NCI-H1092 (cell line): ENCODE measurements at regions not wholly inside any gene's neighbourhood (a gene's known extent, or its start where the extent isn't known, plus 50 kb on each side); places are given as distances from the start of the nearest gene placed in this dataset.

Experiments used
- DNase-seq: peaks from one replicate; lab custom pipeline; 2025; lab: John Stamatoyannopoulos, UW

DNA sequence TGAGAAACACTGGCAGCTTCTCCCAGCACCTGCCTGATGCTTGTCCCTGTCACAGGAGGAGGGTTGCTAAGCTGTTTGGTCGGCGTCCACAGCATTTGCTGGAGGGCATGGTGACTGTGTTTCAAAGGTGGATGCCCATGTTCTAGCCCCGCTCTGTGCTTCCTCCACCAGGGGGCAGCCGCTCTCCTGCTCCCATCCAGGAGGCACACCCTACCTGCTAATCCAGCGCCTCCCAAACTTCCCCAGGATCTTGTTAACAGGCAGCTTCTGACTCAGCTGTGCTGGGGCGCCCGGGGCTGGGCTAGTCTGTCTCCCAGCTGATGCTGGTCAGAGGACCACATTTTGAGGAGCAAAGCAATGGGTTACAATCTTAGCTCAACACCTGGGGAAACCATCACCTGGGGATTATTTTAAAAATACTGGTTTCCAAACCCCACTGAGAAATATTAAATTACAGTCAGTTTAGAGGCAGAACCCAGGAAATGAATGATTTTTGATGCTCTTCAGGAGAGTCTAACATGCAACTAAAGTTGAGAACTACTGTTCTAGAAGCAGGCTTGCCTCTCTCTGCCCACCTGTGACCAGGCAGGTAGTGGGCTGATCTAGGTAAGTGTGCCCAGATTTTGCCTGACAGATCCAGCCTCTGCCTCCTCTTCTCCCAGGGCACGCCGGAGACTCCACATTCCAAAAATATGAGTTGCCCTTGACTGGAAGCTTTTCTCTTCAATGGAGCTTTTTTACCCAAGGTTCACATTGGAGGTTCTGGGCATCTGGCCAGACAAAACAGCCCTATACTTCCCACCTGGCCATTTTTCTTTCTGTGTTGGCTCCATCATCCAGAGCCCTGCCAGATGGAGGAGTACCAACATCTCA lies 92.7 kb upstream of the GPR26 start:
- DNase-seq = peak; percentile 8

DNA sequence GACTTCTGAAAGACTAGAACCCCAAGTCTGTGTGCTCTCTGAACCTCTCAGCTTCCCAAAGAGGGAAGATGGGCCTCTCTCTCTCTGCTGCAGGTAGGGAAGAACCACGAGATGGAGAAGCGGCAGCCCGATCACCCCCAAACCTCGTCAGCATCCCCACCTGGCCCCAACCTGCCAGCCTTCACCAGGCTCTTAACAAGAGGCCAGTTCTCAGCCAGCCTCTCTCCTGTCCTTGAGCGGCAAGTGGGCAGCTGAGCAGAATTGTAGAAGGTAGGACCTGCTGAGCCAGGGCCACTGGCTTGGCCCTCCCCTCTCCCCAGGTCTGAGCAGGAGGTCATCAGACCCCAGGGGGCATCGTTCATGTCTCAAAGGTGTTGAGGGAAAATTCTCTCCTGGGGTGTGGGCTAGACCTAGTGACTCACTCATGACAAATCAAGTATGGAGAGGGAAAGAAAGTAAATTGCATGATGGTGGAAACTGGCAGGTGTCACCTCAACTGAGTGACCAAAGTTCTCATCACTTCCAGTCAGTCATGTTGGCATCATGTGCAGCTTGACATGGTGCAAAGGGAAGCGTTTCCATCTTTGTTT lies 92.0 kb upstream of the GPR26 start:
- DNase-seq = no peak

DNA sequence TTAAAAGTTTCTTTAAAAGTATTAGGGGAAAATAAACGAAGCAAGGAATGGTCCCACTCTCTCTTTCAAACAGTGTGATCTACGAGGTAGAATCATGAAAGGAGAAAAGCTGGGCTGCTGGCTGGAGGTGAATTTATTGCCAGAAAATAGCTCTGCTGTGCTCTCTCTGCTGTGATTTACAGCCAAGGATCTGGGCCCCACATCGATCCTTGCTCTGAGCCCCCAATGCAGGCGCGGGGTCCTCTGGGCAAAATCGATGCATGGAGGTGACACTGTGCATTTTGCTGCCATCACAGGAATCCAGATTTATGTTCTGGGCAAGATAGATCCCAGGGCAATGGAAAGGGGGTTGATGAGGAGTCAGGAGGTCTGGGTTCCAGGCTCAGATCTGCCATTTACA lies 91.0 kb upstream of the GPR26 start:
- no peak for DNase-seq

DNA sequence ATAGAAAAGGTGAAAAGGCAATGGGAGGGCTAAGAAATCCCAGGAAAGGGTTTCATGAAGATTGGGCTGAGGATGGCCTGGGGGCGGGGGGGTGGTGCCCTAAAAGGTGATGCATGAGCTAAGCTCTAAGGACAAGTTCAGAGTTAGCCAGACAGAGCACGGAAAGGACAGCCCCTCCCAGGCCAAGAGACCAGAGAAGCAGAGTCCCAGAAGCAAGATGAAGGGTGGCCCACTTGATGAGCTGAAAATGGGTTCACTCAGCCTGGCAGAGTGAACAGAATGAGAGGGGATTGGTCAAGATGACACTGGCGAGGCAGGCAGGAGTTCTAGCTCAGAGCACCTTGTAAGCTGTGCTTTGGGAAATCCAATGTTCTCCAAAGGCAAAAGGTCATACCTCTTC lies 89.4 kb upstream of the GPR26 start:
- DNase-seq = no peak

DNA sequence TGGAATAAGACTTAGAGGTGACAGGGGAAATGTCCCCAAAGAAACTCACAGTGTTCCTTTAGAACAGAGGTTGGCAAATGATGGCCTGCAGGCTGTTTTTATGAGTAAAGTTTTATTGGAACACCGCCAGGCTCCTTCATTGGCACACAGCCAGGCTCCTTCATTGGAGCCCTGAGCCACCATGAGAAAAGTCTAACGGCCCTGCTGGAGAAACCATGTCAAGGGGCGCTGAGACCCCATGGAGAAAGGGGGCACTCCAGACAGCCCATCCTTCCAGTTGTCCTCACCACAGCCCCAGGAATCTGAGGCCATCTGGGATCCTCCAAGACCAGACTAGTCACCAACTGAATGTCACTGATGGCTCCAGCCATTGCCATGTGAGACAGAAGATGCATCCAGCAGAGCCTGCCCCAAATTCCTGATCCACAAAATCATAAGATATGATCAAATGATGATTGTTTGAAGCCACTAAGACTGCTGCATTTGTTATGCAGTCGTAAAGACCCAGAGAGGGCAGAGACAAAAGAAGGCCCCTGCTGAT lies 88.2 kb upstream of the GPR26 start:
- no peak for DNase-seq

DNA sequence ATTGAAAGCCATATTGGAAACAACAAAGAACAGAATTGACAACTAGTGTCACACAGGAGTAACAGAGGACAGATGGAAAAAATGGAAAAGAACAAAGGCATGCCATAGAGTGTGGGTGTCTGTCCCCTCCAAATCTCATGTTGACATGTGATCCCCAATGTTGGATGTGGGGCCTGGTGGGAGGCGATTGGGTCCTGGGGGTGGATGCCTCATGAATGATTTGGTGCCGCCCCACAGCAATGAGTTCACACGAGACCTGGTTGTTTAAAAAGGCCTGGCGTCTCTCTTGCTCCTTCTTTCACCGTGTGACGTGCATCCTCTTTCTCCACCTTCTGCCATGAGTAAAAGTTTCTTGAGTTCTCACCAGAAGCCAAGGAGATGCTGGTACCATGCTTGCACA lies 87.4 kb upstream of the GPR26 start:
- no peak for DNase-seq

DNA sequence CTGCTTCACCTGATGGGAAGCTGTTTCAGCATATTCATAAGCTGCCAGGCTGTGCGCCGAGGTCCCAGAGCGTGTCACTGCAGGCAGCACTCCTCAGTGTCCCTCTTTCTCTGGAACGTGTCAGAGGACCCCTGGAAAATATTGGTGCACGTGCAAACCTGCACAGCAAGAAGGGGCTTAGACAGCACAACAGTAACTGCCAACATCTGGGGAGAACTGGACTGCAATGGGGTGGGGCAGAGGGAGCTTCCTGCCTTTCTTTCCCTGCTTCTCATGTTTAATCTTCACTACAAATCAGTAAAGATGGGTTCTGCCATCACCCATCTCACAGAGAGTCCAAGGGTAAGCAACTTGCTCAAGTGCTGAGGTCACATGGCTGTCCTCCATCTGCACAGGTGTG lies 86.5 kb upstream of the GPR26 start:
- DNase-seq = no peak

DNA sequence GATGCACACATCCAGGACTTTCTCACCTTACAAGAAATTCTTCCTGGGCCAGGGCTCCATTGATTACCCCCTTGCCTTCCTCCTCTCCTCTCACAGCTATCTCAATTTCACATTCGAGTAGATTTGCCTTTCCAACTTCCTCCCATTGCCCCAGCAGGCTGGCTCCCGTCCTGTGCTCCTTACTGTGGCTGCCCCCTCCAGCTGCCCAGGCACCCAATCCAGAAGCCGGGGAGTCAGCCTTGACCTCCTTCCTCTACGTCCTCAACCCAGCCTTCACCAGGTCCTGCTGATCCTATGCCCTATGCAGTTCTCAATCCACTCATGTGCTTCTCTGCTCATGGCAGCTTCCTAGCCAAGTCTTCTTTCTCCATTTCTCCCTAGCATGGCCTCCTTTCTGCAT lies 85.7 kb upstream of the GPR26 start:
- DNase-seq = no peak

DNA sequence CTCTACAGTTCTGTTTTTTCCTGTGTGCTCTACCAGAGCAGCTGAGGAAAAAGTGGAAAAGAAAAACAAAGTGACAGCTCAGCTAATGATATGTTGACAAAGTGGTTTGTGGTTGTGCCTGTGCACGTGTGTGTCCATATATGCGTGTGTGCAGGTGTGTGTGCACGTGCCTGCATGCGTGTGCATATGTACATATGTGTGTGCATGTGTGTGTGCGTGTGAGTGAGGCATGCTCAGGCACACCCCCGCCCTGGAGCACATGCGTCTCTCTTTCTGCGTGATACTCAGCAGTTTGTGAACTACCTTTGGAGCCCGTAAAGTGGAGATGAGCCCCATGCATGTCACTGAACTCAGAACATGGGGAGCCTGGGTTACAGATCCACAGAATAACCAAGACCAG lies 84.5 kb upstream of the GPR26 start:
- no peak for DNase-seq

DNA sequence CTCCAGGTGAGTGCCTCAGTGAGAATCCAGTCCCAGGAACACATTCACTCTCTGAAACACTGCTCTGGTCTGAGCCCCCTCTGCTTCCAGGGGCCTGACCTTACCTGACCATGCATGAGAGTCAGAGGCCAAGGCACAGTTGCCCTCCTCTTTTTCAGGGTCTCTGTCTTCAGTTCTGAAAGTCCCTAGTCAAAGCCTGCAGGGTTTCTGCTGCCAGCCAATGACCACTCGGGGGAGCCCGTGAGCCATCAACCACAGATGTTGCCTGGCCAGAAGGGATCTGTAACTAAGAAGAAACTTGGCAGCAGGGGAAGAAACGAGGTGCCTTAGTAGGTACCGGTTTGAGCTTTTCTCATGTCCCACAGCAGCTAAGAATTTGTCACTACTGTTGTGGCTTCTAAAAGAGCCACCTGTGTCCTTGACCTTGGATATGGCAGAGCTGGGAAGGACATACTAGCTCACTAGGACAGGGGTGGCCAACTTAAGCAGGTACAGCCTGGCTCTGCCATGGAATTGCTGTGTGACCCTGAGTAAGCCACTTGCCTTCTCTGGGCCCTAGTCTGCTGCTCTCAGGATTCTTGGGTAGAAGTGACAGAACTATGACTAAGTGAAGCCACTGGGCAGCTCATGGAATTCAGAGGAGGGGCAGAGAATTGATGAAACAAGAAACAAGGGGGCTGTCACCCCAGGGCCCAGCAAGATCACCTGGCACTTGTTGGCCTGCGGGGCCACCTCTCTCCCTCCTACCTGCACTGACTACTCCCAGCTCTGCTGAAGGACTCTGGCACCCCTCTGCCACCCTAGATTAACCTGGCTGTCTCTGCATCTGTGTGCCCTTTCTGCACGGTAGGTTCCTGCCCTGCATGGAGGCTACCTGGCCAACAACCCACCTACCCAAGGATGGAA lies 83.8 kb upstream of the GPR26 start:
- peak; percentile 25 for DNase-seq

DNA sequence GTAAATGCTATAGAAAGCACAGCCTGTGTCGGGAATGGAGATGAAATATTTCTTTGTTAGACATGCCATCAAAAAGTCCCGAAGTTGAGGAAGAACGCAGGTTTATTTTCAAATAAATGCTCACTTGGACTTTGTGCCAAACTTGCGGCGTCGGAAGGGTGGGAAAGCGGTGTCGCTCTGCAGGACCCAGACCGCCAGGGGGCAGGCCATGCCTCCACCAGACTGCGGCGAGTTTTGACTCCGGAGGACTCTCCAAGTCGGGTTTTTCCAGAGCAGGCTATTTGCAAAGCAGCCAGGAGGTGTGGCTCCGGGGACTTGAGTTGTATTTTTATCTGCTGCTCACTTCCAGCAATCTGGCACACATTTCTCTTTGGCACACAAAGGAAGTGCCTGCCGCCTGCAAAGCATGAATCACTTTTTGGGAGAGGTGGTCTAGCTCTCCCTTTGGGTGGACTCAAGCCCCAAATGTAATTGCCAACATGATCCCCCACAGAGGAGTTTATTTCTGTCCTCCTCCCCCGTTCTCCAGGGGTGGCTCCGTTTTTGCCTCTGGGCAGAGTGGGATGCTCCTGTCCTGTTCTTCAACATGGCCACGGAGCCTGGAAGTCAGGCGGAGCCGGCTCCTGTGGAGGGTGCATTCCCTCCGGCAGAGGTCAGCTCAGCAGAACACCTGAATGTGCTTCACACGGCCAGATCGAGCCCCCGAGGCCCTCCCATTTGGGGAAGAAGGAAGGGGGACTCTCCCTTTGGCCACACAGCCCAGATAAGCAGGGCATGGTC lies 82.3 kb upstream of the GPR26 start:
- peak; percentile 57 for DNase-seq

DNA sequence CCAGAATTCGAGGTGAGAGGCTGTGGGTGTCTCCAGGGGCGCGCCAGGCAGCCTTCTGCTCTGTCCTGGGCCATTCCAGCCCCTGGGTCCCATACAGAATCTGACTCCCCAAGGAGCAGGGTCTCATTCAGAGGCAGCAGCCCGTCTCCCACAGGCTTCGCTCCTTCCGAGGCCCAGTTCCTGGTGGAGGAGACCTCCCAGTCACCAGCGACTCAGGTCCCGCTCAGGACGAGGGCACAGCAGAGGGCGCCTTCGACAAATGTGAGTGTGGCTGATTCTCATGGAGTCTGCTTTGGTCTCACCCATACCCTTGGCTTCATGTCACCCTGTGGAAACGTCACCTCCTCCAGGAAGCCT lies 81.8 kb upstream of the GPR26 start:
- no peak for DNase-seq

DNA sequence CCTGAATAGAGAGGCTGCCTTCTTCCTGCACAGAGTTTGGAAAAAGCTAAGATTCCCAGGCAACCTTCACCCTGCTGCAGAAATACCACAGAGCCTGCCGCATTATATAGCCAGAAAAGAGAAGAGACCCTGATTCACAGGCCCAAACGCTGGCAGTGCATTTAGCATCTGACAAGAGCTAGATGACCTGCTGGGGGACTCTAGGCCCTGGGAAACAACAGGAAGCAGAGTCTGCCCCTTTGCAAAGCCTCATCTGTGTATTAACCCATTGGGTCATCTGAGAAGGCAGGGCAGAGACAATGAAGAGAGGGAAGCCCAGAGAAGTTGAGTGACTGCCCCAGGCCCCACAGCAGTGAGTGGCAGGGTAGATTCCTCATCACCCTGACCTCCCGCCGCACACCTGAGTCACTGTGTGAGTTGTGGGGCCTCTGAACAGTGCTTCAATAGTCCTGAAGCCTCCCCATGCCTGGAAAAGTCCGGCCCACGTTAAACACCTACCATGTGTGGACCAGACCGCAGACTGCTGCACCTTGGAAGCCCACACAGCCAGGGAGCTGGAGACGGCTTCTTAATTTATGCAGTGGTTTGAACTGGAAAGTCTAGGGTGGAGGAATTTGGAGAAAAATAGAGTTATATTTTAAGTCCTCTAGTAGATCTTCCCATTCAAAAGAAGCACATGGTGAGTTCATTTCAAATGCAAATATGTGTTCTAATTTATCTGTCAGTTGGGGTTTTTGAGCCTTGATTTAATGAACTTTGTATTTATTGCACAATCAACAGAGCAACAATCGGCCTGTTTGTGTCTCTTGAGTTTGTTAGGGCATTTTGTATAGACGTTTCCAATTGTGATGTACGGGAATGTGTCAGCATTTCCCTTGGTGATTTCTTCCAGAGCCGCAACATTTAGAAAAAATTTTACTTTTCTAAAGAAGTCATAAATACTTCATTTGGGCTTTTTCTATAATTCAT lies 80.4 kb upstream of the GPR26 start:
- no peak for DNase-seq

DNA sequence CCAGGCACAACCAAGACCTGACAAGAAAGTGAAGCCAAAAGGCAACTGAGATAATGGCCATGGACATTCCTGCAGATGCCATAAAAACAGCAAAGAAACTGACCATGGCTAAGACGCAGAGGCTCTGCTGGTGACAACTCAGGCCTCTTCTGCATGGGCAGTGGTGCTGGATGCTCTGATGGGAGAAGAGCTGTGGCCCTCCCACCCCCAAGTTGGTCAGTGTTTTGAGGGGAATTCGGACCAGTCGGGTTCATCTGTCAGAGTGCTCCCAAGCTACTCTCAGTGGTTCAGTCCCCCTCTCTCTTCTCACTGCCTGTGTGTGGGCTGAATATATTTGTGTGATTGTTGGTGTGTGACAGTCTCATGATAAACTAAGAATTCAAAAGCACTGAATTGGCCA lies 79.0 kb upstream of the GPR26 start:
- DNase-seq = no peak

DNA sequence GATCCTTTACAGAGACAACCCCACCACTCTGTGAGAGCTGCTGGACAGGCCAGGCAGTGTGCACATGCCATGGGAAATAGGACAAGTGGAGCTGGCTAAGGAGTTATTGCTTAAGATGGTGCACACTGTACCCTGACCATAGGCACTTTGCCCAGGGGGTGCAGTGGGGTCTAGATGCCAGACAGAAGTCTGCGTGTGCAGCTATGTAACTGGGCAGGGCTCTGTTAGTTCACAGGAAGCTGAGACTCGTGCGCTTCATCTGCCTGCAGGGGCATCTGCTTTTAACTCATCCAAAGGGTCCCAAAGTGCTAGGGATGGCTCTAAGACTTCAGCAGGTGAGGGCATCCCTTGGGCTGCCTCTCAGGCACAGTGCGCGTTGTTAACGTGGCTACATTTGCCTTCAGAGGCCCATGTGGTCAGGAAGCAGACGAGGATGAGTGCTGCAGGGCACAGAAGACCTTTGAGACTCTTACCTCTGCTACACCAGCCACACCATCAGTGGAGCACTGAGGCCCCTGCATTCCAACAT lies 77.7 kb upstream of the GPR26 start:
- DNase-seq = no peak

DNA sequence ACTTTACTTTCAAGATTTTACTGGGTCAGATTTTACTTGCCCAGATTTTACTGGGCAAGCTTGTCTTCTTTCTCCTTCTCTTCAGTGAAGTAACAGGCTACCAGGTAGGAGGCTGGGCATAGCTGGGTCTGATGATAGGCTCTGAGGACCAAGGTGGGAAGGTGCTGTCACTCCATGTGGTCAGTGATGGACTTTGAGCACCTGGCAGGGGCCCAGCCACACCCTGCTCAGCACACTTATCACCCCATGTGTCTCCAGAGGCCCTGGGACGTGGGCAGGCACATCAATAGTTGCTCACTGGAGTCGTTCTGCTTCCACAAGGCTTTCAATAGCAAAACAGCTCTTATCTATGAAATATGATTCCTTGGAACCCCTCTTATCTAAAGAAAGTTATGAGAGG lies 70.5 kb upstream of the GPR26 start:
- DNase-seq = no peak

DNA sequence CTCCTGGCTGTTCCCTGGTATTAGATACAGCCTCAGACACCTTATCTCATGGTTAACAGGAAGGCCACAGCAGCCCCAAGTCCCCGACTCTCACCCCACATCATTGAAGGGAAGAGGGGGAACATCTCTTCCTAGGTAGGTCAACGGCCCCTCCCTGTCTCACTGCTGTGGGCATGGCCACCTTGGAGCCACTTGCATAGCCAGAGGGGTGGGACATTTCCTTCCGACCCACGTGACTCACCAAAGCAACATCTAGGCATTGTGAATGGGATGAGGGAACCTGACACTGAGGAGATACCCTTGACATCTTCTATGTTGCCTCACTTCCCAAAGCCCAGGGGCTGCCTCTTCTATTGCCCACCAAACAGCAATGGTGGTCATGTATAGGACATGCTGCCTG lies 68.5 kb upstream of the GPR26 start:
- no peak for DNase-seq

DNA sequence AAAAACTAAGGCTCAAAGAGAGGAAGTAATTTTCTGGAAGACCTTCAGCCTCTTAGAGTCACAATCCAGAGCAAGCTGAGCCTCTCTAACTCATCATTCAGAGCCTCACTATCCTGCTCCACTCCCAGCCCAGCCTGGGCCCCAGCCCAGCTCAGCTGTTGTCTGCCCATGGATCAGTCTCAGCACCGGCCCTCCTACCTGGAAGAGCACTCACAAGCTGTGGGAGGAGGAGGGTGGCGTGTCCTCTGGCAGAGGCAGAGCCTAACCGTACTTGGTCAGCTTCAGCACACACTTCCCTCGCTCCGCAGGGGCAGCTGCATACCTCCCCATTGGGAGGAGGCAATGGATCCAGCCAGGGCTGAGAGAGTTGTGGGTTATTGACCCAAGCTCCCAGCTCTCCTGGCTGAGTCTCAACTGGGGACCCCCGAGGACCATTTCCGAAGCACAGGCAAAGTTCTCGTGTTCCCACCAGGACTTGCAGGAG lies 66.7 kb upstream of the GPR26 start:
- DNase-seq = no peak

DNA sequence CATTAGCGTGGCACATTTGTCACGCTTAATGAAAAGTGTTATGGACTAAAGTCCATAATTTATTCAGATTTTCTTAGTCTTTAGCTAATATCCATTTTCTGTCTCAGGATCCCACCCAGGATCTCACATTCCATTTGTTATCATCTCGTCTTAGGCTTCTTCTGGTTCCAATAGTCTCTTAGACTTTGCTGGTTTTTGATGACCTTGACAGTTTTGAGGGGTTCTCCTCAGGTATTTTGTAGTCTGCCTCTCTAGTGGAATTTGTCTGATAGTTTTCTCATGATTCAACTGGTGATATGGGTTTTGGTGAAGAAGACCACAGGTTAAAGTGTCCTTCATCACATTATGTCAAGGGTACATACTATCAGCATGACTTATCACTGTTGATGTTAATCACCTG lies 66.0 kb upstream of the GPR26 start:
- no peak for DNase-seq

DNA sequence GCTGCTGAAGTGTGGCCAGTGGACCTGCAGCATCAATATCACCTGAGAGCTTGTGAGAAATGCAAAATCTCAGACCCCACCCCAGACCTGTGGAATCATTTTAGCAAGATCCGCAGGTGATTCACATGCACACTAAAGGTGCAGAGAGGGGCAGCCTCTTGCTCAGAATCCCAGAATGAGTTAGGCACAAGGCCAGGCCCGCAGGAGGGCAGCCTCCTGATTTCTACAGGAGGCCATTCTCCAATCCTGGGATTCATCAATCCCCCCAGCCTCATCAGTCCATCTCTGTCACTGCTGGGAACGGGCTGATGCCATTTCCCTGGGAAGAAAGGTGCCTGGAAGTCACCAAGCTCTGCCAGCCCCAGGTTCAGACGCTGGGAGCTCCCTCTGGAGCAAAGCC lies 63.0 kb upstream of the GPR26 start:
- no peak for DNase-seq
